HUDEP-2 (cell line): ENCODE measurements at regions not wholly inside any gene's neighbourhood (a gene's known extent, or its start where the extent isn't known, plus 50 kb on each side); places are given as distances from the start of the nearest gene placed in this dataset.

Source experiments
- DNase-seq, 76 experiments: peaks; one replicate each; lab custom pipeline; 2025; ENCODE audit not compliant: unreplicated experiment in 76 of 76; lab: John Stamatoyannopoulos, UW

GRCh38 chr13:22357132-22357531, 686.3 kb downstream of the FGF9 start:
- peak in 3 of 76 experiments; percentile 1 to 3 (median 1) for DNase-seq

- no peak for DNase-seq
Observed at GRCh38 chr13:22369090-22369489, 698.2 kb downstream of the FGF9 start.

GRCh38 chr13:22369840-22370239, 699.0 kb downstream of the FGF9 start:
- DNase-seq: no peak

- no peak for DNase-seq
Observed at GRCh38 chr13:22372261-22372660, 701.4 kb downstream of the FGF9 start.

GRCh38 chr13:22375151-22375550, 704.3 kb downstream of the FGF9 start:
- no peak for DNase-seq

GRCh38 chr13:22387899-22388298, 717.0 kb downstream of the FGF9 start:
- DNase-seq: no peak

GRCh38 chr13:22399801-22400420, 729.0 kb downstream of the FGF9 start:
- no peak for DNase-seq

- no peak for DNase-seq
Observed at GRCh38 chr13:22402682-22403081, 731.8 kb downstream of the FGF9 start.

- DNase-seq: no peak
Observed at GRCh38 chr13:22403144-22403543, 732.3 kb downstream of the FGF9 start.

GRCh38 chr13:22405891-22406290, 735.0 kb downstream of the FGF9 start:
- DNase-seq: no peak

GRCh38 chr13:22412452-22412851, 741.6 kb downstream of the FGF9 start:
- DNase-seq: no peak

GRCh38 chr13:22422023-22422422, 751.1 kb downstream of the FGF9 start:
- DNase-seq: no peak

GRCh38 chr13:22422712-22423111, 751.8 kb downstream of the FGF9 start:
- DNase-seq: no peak

GRCh38 chr13:22423261-22423660, 752.4 kb downstream of the FGF9 start:
- no peak for DNase-seq

GRCh38 chr13:22425087-22425486, 754.2 kb downstream of the FGF9 start:
- no peak for DNase-seq

- no peak for DNase-seq
Observed at GRCh38 chr13:22427066-22427465, 753.7 kb upstream of the SGCG start.

GRCh38 chr13:22427783-22428182, 753.0 kb upstream of the SGCG start:
- DNase-seq: peak in 2 of 76 experiments; percentile 1 to 7

GRCh38 chr13:22428188-22428828, 752.5 kb upstream of the SGCG start:
- peak in 60 of 76 experiments; percentile 1 to 80 (median 28) for DNase-seq

GRCh38 chr13:22432690-22433089, 748.1 kb upstream of the SGCG start:
- DNase-seq: no peak

GRCh38 chr13:22447132-22447886, 733.5 kb upstream of the SGCG start:
- no peak for DNase-seq

GRCh38 chr13:22449251-22449650, 731.5 kb upstream of the SGCG start:
- no peak for DNase-seq

GRCh38 chr13:22451327-22451741, 729.4 kb upstream of the SGCG start:
- no peak for DNase-seq
